ENCODE measurements at regions not wholly inside any gene's neighbourhood (a gene's known extent, or its start where the extent isn't known, plus 50 kb on each side); places are given as distances from the start of the nearest gene placed in this dataset.

DNA sequence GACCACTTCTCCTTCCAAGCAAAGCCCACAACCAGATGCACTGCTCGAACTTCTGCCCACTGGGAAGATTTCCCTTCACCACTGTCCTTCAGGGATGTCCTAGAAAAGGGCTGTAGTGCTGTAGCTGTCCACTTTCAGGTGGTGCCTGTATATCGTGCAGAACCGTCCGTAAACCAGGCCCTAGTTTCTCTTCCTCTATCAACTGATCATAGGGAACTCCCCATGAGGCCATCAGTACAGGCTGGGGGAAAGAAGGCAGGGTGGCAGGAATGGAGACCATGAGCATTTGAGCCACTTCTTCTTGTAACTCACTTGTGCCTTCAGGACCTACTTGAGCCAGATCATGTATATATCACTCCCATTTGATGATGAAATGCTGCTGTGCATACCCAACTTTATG lies 57.3 kb upstream of the FAM9B start:
- Histone ChIP-seq H3K79me2 (replicated peaks; ENCODE audit: insufficient read depth) (no peaks in the 10 kb centered on the region), H3F3A (replicated peaks; ENCODE audit: low read depth) (no peaks in the 10 kb centered on the region), H2AFZ (no peak overlapping the region), H3K27me3 (ENCODE audit: insufficient read depth) (no peaks in the 10 kb centered on the region), H3K27ac (ENCODE audit: low read depth) (no peak overlapping the region), H3K4me1 (ENCODE audit: insufficient read depth) (peaks cover 4% of the 10 kb centered on the region; the same call in 1 of the 2 replicates), H4K20me1 (replicated peaks; ENCODE audit: insufficient read depth) (no peaks in the 10 kb centered on the region), H3K4me3 (no peak overlapping the region), H3K4me2 (no peak overlapping the region), H3K9me2 (ENCODE audit: insufficient read depth) (no peaks in the 10 kb centered on the region), H3K36me3 (ENCODE audit: insufficient read depth) (no peaks in the 10 kb centered on the region)
- no peaks in the 10 kb centered on the region for H3K36me3 Mint-ChIP-seq (ENCODE audit: low read depth)
- H3K4me1 Mint-ChIP-seq = peaks cover 16% of the 10 kb centered on the region
- ATAC-seq = no peak
- no peak for TF ChIP-seq EZH2 (IDR thresholded peaks at IDR 0.05; ENCODE audit: low read depth, unreplicated experiment)
- no peak for TF ChIP-seq ZNF114 (CRISPR knock-in tag; IDR thresholded peaks at IDR 0.05)
- TF ChIP-seq, protein P1, sequence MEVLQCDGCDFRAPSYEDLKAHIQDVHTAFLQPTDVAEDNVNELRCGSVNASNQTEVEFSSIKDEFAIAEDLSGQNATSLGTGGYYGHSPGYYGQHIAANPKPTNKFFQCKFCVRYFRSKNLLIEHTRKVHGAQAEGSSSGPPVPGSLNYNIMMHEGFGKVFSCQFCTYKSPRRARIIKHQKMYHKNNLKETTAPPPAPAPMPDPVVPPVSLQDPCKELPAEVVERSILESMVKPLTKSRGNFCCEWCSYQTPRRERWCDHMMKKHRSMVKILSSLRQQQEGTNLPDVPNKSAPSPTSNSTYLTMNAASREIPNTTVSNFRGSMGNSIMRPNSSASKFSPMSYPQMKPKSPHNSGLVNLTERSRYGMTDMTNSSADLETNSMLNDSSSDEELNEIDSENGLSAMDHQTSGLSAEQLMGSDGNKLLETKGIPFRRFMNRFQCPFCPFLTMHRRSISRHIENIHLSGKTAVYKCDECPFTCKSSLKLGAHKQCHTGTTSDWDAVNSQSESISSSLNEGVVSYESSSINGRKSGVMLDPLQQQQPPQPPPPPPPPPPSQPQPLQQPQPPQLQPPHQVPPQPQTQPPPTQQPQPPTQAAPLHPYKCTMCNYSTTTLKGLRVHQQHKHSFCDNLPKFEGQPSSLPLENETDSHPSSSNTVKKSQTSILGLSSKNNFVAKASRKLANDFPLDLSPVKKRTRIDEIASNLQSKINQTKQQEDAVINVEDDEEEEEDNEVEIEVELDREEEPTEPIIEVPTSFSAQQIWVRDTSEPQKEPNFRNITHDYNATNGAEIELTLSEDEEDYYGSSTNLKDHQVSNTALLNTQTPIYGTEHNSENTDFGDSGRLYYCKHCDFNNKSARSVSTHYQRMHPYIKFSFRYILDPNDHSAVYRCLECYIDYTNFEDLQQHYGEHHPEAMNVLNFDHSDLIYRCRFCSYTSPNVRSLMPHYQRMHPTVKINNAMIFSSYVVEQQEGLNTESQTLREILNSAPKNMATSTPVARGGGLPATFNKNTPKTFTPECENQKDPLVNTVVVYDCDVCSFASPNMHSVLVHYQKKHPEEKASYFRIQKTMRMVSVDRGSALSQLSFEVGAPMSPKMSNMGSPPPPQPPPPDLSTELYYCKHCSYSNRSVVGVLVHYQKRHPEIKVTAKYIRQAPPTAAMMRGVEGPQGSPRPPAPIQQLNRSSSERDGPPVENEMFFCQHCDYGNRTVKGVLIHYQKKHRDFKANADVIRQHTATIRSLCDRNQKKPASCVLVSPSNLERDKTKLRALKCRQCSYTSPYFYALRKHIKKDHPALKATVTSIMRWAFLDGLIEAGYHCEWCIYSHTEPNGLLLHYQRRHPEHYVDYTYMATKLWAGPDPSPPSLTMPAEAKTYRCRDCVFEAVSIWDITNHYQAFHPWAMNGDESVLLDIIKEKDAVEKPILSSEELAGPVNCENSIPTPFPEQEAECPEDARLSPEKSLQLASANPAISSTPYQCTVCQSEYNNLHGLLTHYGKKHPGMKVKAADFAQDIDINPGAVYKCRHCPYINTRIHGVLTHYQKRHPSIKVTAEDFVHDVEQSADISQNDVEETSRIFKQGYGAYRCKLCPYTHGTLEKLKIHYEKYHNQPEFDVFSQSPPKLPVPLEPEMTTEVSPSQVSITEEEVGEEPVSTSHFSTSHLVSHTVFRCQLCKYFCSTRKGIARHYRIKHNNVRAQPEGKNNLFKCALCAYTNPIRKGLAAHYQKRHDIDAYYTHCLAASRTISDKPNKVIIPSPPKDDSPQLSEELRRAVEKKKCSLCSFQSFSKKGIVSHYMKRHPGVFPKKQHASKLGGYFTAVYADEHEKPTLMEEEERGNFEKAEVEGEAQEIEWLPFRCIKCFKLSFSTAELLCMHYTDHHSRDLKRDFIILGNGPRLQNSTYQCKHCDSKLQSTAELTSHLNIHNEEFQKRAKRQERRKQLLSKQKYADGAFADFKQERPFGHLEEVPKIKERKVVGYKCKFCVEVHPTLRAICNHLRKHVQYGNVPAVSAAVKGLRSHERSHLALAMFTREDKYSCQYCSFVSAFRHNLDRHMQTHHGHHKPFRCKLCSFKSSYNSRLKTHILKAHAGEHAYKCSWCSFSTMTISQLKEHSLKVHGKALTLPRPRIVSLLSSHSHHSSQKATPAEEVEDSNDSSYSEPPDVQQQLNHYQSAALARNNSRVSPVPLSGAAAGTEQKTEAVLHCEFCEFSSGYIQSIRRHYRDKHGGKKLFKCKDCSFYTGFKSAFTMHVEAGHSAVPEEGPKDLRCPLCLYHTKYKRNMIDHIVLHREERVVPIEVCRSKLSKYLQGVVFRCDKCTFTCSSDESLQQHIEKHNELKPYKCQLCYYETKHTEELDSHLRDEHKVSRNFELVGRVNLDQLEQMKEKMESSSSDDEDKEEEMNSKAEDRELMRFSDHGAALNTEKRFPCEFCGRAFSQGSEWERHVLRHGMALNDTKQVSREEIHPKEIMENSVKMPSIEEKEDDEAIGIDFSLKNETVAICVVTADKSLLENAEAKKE (CRISPR knock-in tag; IDR thresholded peaks at IDR 0.05) = no peak
- TF ChIP-seq, protein P2, sequence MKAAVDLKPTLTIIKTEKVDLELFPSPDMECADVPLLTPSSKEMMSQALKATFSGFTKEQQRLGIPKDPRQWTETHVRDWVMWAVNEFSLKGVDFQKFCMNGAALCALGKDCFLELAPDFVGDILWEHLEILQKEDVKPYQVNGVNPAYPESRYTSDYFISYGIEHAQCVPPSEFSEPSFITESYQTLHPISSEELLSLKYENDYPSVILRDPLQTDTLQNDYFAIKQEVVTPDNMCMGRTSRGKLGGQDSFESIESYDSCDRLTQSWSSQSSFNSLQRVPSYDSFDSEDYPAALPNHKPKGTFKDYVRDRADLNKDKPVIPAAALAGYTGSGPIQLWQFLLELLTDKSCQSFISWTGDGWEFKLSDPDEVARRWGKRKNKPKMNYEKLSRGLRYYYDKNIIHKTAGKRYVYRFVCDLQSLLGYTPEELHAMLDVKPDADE (IDR thresholded peaks at IDR 0.05) = no peak
- no peak overlapping the region for H3K27ac Mint-ChIP-seq
- DNase-seq (ENCODE audit: low spot score) = no peak
- H3K4me3 Mint-ChIP-seq = no peak overlapping the region
- no peaks in the 10 kb centered on the region for H3K27me3 Mint-ChIP-seq (ENCODE audit: insufficient read depth, low read depth, poor library complexity)
- peaks cover 4% of the 10 kb centered on the region; the same call in 2 of the 3 replicates for H3K9me3 Mint-ChIP-seq

DNA sequence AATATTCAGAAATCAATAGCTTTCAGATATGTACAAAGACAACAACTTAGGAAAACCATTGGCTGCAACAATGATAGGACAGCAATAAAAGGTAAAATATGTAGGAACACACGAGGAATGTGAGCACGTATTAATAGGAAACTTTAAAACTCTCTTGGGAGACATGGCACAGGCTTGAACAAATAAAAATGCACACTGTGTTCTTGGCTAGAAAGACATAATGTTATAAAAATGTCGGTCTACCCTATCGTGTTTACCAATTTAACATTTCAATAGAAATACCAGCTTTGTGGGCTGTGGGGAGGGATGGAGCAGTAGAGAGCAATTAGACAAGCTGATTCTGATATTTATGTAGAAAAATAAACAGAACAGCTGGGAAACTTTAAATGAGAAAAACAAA lies 69.0 kb upstream of the FAM9B start:
- DNase-seq (ENCODE audit: low spot score) = no peak
- no peaks in the 10 kb centered on the region for H3K79me2 ChIP-seq (replicated peaks; ENCODE audit: insufficient read depth)
- H3K36me3 ChIP-seq (ENCODE audit: insufficient read depth) = no peaks in the 10 kb centered on the region
- Mint-ChIP-seq H3K36me3 (ENCODE audit: low read depth) (no peaks in the 10 kb centered on the region), H3K27ac (no peak overlapping the region), H3K27me3 (ENCODE audit: insufficient read depth, low read depth, poor library complexity) (no peaks in the 10 kb centered on the region), H3K4me1 (peaks cover 4% of the 10 kb centered on the region; the same call in 2 of the 3 replicates), H3K9me3 (no peaks in the 10 kb centered on the region), H3K4me3 (no peak overlapping the region)
- no peak overlapping the region for H3K4me3 ChIP-seq
- no peak overlapping the region for H2AFZ ChIP-seq
- H3F3A ChIP-seq (replicated peaks; ENCODE audit: low read depth) = no peaks in the 10 kb centered on the region
- H3K4me2 ChIP-seq = no peak overlapping the region
- H3K9me2 ChIP-seq (ENCODE audit: insufficient read depth) = no peaks in the 10 kb centered on the region
- TF ChIP-seq, protein P2 (IDR thresholded peaks at IDR 0.05) = no peak
- TF ChIP-seq JUNB (IDR thresholded peaks at IDR 0.05; ENCODE audit: unreplicated experiment) (no peak), ZNF114 (CRISPR knock-in tag; IDR thresholded peaks at IDR 0.05) (no peak), ZNF331 (CRISPR knock-in tag; IDR thresholded peaks at IDR 0.05; ENCODE audit: low read depth) (no peak), NANOG (IDR thresholded peaks at IDR 0.05; ENCODE audit: borderline replicate concordance) (no peak), EZH2 (IDR thresholded peaks at IDR 0.05; ENCODE audit: low read depth, unreplicated experiment) (no peak), EZH2phosphoT487 (IDR thresholded peaks at IDR 0.05; ENCODE audit: unreplicated experiment) (no peak)
- TF ChIP-seq, protein P3, sequence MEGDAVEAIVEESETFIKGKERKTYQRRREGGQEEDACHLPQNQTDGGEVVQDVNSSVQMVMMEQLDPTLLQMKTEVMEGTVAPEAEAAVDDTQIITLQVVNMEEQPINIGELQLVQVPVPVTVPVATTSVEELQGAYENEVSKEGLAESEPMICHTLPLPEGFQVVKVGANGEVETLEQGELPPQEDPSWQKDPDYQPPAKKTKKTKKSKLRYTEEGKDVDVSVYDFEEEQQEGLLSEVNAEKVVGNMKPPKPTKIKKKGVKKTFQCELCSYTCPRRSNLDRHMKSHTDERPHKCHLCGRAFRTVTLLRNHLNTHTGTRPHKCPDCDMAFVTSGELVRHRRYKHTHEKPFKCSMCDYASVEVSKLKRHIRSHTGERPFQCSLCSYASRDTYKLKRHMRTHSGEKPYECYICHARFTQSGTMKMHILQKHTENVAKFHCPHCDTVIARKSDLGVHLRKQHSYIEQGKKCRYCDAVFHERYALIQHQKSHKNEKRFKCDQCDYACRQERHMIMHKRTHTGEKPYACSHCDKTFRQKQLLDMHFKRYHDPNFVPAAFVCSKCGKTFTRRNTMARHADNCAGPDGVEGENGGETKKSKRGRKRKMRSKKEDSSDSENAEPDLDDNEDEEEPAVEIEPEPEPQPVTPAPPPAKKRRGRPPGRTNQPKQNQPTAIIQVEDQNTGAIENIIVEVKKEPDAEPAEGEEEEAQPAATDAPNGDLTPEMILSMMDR (conservative IDR thresholded peaks at IDR 0.05; ENCODE audit: low read depth in 2 of 2) = no peak
- H3K27ac ChIP-seq (ENCODE audit: low read depth) = no peak overlapping the region
- no peaks in the 10 kb centered on the region for H3K4me1 ChIP-seq (ENCODE audit: insufficient read depth)
- H3K27me3 ChIP-seq (ENCODE audit: insufficient read depth) = no peaks in the 10 kb centered on the region
- no peak for ATAC-seq
- no peaks in the 10 kb centered on the region for H4K20me1 ChIP-seq (replicated peaks; ENCODE audit: insufficient read depth)

All from GM23338 (cell line).